Retinal pigment epithelial cell (primary cell): ENCODE measurements at regions not wholly inside any gene's neighbourhood (a gene's known extent, or its start where the extent isn't known, plus 50 kb on each side); places are given as distances from the start of the nearest gene placed in this dataset.
A peak's percentile ranks its signal among the peaks of the same experiment; 100 is the strongest.

ENCODE experiments used
- DNase-seq: peaks from one replicate; pipeline ENCODE4 v3.0.0-alpha.2; 2010; ENCODE audit warnings: low read depth
- H3K4me3 ChIP-seq: 2 replicates; pipeline ENCODE4 v1.5.1; 2011; ENCODE audit warnings: mild to moderate bottlenecking, low read length, control low read depth, moderate library complexity
- CTCF ChIP-seq: conservative IDR thresholded peaks from 2 replicates; pipeline ENCODE4 v1.5.1; 2011; ENCODE audit warnings: low read depth, low read length, control low read depth, inconsistent platforms

- no peak overlapping the region for H3K4me3 ChIP-seq
- TF ChIP-seq CTCF: no peak
- no peak for DNase-seq
Measured at GRCh38 chr2:39514825-39515224, 77.7 kb upstream of the MAP4K3 start.

- H3K4me3 ChIP-seq: no peak overlapping the region
- no peak for DNase-seq
- TF ChIP-seq CTCF: no peak
Measured at GRCh38 chr2:39515273-39515896, 78.3 kb upstream of the MAP4K3 start.

- no peak overlapping the region for H3K4me3 ChIP-seq
- no peak for TF ChIP-seq CTCF
- no peak for DNase-seq
Measured at GRCh38 chr2:39515897-39516346, 78.8 kb upstream of the MAP4K3 start.

- H3K4me3 ChIP-seq: no peak overlapping the region
- peak; percentile 79 for DNase-seq
- no peak for TF ChIP-seq CTCF
Measured at GRCh38 chr2:39516347-39517101, 79.4 kb upstream of the MAP4K3 start.

- no peak overlapping the region for H3K4me3 ChIP-seq
- no peak for TF ChIP-seq CTCF
- no peak for DNase-seq
Measured at GRCh38 chr2:39517102-39517436, 80.0 kb upstream of the MAP4K3 start.

GRCh38 chr2:39517622-39518021, 80.5 kb upstream of the MAP4K3 start:
- no peak for TF ChIP-seq CTCF

GRCh38 chr2:39519886-39520285, 82.8 kb upstream of the MAP4K3 start:
- no peak for TF ChIP-seq CTCF
- no peak overlapping the region for H3K4me3 ChIP-seq
- no peak for DNase-seq

More at GRCh38 chr2:39517622-39518021, 80.5 kb upstream of the MAP4K3 start:
- DNase-seq: no peak
- no peak overlapping the region for H3K4me3 ChIP-seq
